ENCODE measurements at regions not wholly inside any gene's neighbourhood (a gene's known extent, or its start where the extent isn't known, plus 50 kb on each side); places are given as distances from the start of the nearest gene placed in this dataset.
"Not testable (repeated sequence)": the region's sequence is repeated elsewhere in the genome, so short reads cannot be mapped to it uniquely, and the experiment has no call there.

- DNase-seq (ENCODE audit: low read depth): not testable (repeated sequence)
Measured at GRCh38 chr10:109809954-109810353, 113.4 kb downstream of the XPNPEP1 start.

GRCh38 chr10:109801191-109801590, 122.1 kb downstream of the XPNPEP1 start:
- DNase-seq (ENCODE audit: low read depth): not testable (repeated sequence)

GRCh38 chr10:109790647-109791046, 132.7 kb downstream of the XPNPEP1 start:
- no peak for DNase-seq (ENCODE audit: low read depth)

GRCh38 chr10:109784236-109784635, 139.1 kb downstream of the XPNPEP1 start:
- DNase-seq (ENCODE audit: low read depth): peak; percentile 28

GRCh38 chr10:109783286-109783685, 140.0 kb downstream of the XPNPEP1 start:
- DNase-seq (ENCODE audit: low read depth): no peak

- no peak for DNase-seq (ENCODE audit: low read depth)
Measured at GRCh38 chr10:109780997-109781396, 142.3 kb downstream of the XPNPEP1 start.

- no peak for DNase-seq (ENCODE audit: low read depth)
Measured at GRCh38 chr10:109778993-109779392, 144.3 kb downstream of the XPNPEP1 start.

- no peak for DNase-seq (ENCODE audit: low read depth)
Measured at GRCh38 chr10:109774121-109774440, 149.2 kb downstream of the XPNPEP1 start.

GRCh38 chr10:109773288-109774120, 149.8 kb downstream of the XPNPEP1 start:
- DNase-seq (ENCODE audit: low read depth): peak; percentile 48

GRCh38 chr10:109770663-109771062, 152.6 kb downstream of the XPNPEP1 start:
- DNase-seq (ENCODE audit: low read depth): no peak

GRCh38 chr10:109769966-109770365, 153.3 kb downstream of the XPNPEP1 start:
- DNase-seq (ENCODE audit: low read depth): no peak

GRCh38 chr10:109765838-109766237, 157.5 kb downstream of the XPNPEP1 start:
- no peak for DNase-seq (ENCODE audit: low read depth)

- no peak for DNase-seq (ENCODE audit: low read depth)
Measured at GRCh38 chr10:109762555-109762954, 160.8 kb downstream of the XPNPEP1 start.

GRCh38 chr10:109757670-109758069, 165.6 kb downstream of the XPNPEP1 start:
- DNase-seq (ENCODE audit: low read depth): peak; percentile 42

GRCh38 chr10:109746861-109747260, 176.4 kb downstream of the XPNPEP1 start:
- no peak for DNase-seq (ENCODE audit: low read depth)

- no peak for DNase-seq (ENCODE audit: low read depth)
Measured at GRCh38 chr10:109744020-109744419, 179.3 kb downstream of the XPNPEP1 start.

- DNase-seq (ENCODE audit: low read depth): no peak
Measured at GRCh38 chr10:109743574-109743973, 179.7 kb downstream of the XPNPEP1 start.

- DNase-seq (ENCODE audit: low read depth): no peak
Measured at GRCh38 chr10:109743146-109743545, 180.2 kb downstream of the XPNPEP1 start.

GRCh38 chr10:109741712-109742111, 181.6 kb downstream of the XPNPEP1 start:
- DNase-seq (ENCODE audit: low read depth): peak; percentile 19

- peak; percentile 73 for DNase-seq (ENCODE audit: low read depth)
Measured at GRCh38 chr10:109740436-109740835, 182.9 kb downstream of the XPNPEP1 start.

- DNase-seq (ENCODE audit: low read depth): peak; percentile 11
Measured at GRCh38 chr10:109737626-109738025, 185.7 kb downstream of the XPNPEP1 start.

GRCh38 chr10:109737009-109737408, 186.3 kb downstream of the XPNPEP1 start:
- no peak for DNase-seq (ENCODE audit: low read depth)

GRCh38 chr10:109735776-109736175, 187.5 kb downstream of the XPNPEP1 start:
- DNase-seq (ENCODE audit: low read depth): no peak
